Kidney (tissue), 13 donors: ENCODE measurements at regions not wholly inside any gene's neighbourhood (a gene's known extent, or its start where the extent isn't known, plus 50 kb on each side); places are given as distances from the start of the nearest gene placed in this dataset.
"Not testable (repeated sequence)": the region's sequence is repeated elsewhere in the genome, so short reads cannot be mapped to it uniquely, and the experiment has no call there.

Experiments
- DNase-seq, 5 donors: peaks; one replicate each; pipeline ENCODE4 v3.0.0-alpha.2; 2013 to 2020
- FAIRE-seq: peaks from 2 replicates; lab custom pipeline; 2012; peaks lifted over from hg19 to GRCh38; lab: Jason Lieb, UNC
- H3K27ac ChIP-seq, 2 donors: one replicate each; pipeline ENCODE4 v1.7.0; 2013; ENCODE audit warnings: low read depth in 2 of 2, low read length in 2 of 2, inconsistent platforms in 1 of 2
- H3K27me3 ChIP-seq: one replicate; pipeline ENCODE4 v1.7.1; 2013; ENCODE audit warnings: low read length, inconsistent platforms; ENCODE audit not compliant: control insufficient read depth, insufficient read depth
- H3K36me3 ChIP-seq, 3 donors: one replicate each; pipeline versions ENCODE4 v1.7.0 to v1.7.1; 2013; ENCODE audit warnings: low read length in 3 of 3, control low read depth in 1 of 3, inconsistent platforms in 1 of 3; ENCODE audit not compliant: insufficient read depth in 3 of 3, control insufficient read depth in 2 of 3
- H3K4me1 ChIP-seq, 3 donors: one replicate each; pipeline versions ENCODE4 v1.7.0 to v1.7.1; 2013; ENCODE audit warnings: low read length in 3 of 3, inconsistent platforms in 1 of 3, low read depth in 1 of 3; ENCODE audit not compliant: control insufficient read depth in 2 of 3, insufficient read depth in 2 of 3
- H3K4me3 ChIP-seq, 3 donors: one replicate each; pipeline versions ENCODE4 v1.7.0 to v1.8.1; 2013; ENCODE audit warnings: low read length in 3 of 3, control low read depth in 1 of 3, inconsistent platforms in 1 of 3
- H3K9ac ChIP-seq, 3 donors: one replicate each; pipeline versions ENCODE4 v1.7.0 to v1.7.1; 2013; ENCODE audit warnings: low read length in 3 of 3, control low read depth in 1 of 3, inconsistent platforms in 1 of 3
- H3K9me3 ChIP-seq, 3 donors: one replicate each; pipeline versions ENCODE4 v1.7.0 to v1.7.1; 2013; ENCODE audit warnings: low read length in 3 of 3, control low read depth in 1 of 3, inconsistent platforms in 1 of 3; ENCODE audit not compliant: control insufficient read depth in 2 of 3, insufficient read depth in 1 of 3
- intact Hi-C: fragments of 100-400 bp; cut with DNase I; formaldehyde crosslinking; loops from one replicate; pipeline ENCODE4 v1.11.1; 2022
- TF ChIP-seq, protein P1 (sequence below): IDR thresholded peaks from 3 replicates; pipeline ENCODE4 v1.5.1; 2012; ENCODE audit warnings: mild to moderate bottlenecking, moderate library complexity, borderline replicate concordance; ENCODE audit not compliant: insufficient read depth; ENCODE audit errors: extremely low read depth
- donor health status: control.
- donor health status: control.
- donor health status: control.
- donor health status: control.
- donor health status: control.
- donor health status: DM: yes; HTN: yes; CAD: no.
- donor health status: Normal renal cell carcinoma (clear cell type).

- FAIRE-seq: no peak
- intact Hi-C loops: no loop called here
- TF ChIP-seq, protein P1, sequence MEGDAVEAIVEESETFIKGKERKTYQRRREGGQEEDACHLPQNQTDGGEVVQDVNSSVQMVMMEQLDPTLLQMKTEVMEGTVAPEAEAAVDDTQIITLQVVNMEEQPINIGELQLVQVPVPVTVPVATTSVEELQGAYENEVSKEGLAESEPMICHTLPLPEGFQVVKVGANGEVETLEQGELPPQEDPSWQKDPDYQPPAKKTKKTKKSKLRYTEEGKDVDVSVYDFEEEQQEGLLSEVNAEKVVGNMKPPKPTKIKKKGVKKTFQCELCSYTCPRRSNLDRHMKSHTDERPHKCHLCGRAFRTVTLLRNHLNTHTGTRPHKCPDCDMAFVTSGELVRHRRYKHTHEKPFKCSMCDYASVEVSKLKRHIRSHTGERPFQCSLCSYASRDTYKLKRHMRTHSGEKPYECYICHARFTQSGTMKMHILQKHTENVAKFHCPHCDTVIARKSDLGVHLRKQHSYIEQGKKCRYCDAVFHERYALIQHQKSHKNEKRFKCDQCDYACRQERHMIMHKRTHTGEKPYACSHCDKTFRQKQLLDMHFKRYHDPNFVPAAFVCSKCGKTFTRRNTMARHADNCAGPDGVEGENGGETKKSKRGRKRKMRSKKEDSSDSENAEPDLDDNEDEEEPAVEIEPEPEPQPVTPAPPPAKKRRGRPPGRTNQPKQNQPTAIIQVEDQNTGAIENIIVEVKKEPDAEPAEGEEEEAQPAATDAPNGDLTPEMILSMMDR: no peak
- no peak overlapping the region for H3K4me3 ChIP-seq
- DNase-seq: no peak
- no peaks in the 10 kb centered on the region for H3K27me3 ChIP-seq
- H3K4me1 ChIP-seq: no peaks in the 10 kb centered on the region
- no peak overlapping the region for H3K27ac ChIP-seq
- no peaks in the 10 kb centered on the region for H3K36me3 ChIP-seq
- no peak overlapping the region for H3K9ac ChIP-seq
- no peaks in the 10 kb centered on the region for H3K9me3 ChIP-seq
Measured at GRCh38 chr18:51569153-51569552, 371.7 kb upstream of the MEX3C start.

DNA sequence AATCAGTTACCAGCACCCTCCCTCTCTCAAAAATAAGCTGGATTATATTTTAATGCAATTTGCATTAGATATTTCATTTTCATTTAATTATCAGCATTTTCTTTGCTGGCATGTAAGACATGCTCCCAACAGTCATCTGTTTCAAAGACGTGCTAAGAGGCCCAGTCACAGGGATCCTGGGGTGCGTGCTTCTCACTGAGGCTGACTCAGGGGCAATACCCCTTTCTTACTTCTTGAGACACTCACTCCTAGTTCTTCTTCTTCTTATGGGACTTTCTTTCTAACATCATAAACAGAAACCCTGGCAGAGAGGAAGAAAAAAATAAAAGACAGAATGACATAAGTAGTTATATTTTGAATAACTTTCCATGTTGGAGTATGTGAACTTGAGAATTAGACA is 372.1 kb upstream of the MEX3C start:
- Histone ChIP-seq H3K9me3 (no peaks in the 10 kb centered on the region), H3K4me3 (no peak overlapping the region), H3K36me3 (no peaks in the 10 kb centered on the region), H3K27me3 (no peaks in the 10 kb centered on the region), H3K4me1 (no peaks in the 10 kb centered on the region), H3K27ac (no peak overlapping the region), H3K9ac (no peak overlapping the region)
- TF ChIP-seq, protein P1: no peak
- no peak for FAIRE-seq
- intact Hi-C loops: no loop called here
- DNase-seq: no peak

DNA sequence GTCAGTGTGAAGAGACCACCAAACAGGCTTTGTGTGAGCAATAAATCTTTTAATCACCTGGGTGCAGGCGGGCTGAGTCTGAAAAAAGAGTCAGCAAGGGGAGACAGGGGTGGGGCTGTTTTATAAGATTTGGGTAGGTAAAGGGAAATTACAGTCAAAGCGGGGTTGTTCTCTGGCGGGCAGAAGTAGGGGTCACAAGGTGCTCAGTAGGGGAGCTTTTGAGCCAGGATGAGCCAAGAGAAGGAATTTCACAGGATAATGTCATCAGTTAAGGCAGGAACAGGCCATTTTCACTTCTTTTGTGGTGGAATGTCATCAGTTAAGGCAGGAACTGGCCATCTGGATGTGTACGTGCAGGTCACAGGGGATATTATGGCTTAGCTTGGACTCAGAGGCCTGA is 372.6 kb upstream of the MEX3C start:
- H3K27me3 ChIP-seq, H3K9ac ChIP-seq, H3K27ac ChIP-seq, H3K9me3 ChIP-seq, FAIRE-seq, intact Hi-C loops, DNase-seq, H3K36me3 ChIP-seq, H3K4me1 ChIP-seq, H3K4me3 ChIP-seq: not testable (repeated sequence)

- intact Hi-C loops, FAIRE-seq, H3K27ac ChIP-seq, H3K4me1 ChIP-seq, H3K27me3 ChIP-seq, H3K36me3 ChIP-seq, H3K9me3 ChIP-seq, H3K4me3 ChIP-seq, DNase-seq, H3K9ac ChIP-seq: not testable (repeated sequence)
Measured at GRCh38 chr18:51573886-51574285, 376.4 kb upstream of the MEX3C start.

DNA sequence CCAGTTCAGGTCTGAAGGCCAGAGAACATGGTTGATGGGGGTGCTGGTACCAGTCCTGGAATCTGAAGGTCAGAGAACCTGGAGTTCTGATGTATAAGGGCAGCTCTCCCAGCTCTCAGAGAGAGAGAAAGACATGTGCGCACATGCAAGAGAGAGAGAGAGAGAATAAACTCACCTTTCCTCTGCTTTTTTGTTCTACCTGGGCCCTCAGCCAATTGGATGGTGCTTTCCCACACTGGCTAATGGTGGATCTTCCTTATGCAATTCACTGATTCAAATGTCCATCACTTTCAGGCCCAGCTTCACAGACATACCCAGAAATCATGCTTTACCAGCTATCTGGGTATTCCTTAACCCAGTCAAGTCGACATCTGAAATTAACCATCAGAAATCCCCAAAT is 377.7 kb upstream of the MEX3C start:
- DNase-seq: no peak
- Histone ChIP-seq H3K36me3 (no peaks in the 10 kb centered on the region), H3K4me3 (no peak overlapping the region), H3K27ac (no peak overlapping the region), H3K27me3 (no peaks in the 10 kb centered on the region), H3K9ac (no peak overlapping the region), H3K9me3 (peaks cover 0 to 3% (median 0%) of the 10 kb centered on the region in 3 donors), H3K4me1 (no peaks in the 10 kb centered on the region)
- TF ChIP-seq, protein P1: no peak
- FAIRE-seq: no peak
- intact Hi-C loops: no loop called here
